SK-N-MC (cell line): ENCODE measurements at regions not wholly inside any gene's neighbourhood (a gene's known extent, or its start where the extent isn't known, plus 50 kb on each side); places are given as distances from the start of the nearest gene placed in this dataset.
A peak's percentile ranks its signal among the peaks of the same experiment; 100 is the strongest.
"Not testable (repeated sequence)": the region's sequence is repeated elsewhere in the genome, so short reads cannot be mapped to it uniquely, and the experiment has no call there.

Experiments used
- DNase-seq: peaks from one replicate; pipeline ENCODE4 v3.0.0-alpha.2; 2011; ENCODE audit warnings: low read depth, low spot score
- H3K27ac ChIP-seq: fragments of 200-600 bp; sonication (generic); 2 replicates; pipeline ENCODE4 v1.5.1; 2016; ENCODE audit warnings: mixed run types
- H3K36me3 ChIP-seq: fragments of 200-600 bp; sonication (generic); 2 replicates; pipeline ENCODE4 v1.6.1; 2017; ENCODE audit warnings: antibody characterized with exemption, low read length, mixed read lengths; ENCODE audit not compliant: insufficient read depth
- H3K4me3 ChIP-seq: fragments of 200-600 bp; sonication (generic); 2 replicates; pipeline ENCODE4 v1.5.1; 2016
- H3K9ac ChIP-seq: fragments of 200-600 bp; sonication (generic); 2 replicates; pipeline ENCODE4 v1.8.0; 2017; ENCODE audit warnings: mixed run types, mixed read lengths; ENCODE audit not compliant: insufficient read length
- H3K9me3 ChIP-seq: fragments of 200-600 bp; sonication (generic); 2 replicates; pipeline ENCODE4 v1.6.1; 2017; ENCODE audit warnings: low read depth, mild to moderate bottlenecking, antibody characterized with exemption, low read length, moderate library complexity, mixed read lengths
- EZH2 ChIP-seq: fragments of 200-600 bp; sonication (generic); IDR thresholded peaks from one replicate; pipeline ENCODE4 v1.6.1; 2017; ENCODE audit warnings: antibody characterized with exemption
- FOXP2 ChIP-seq: optimal IDR thresholded peaks from 2 replicates; pipeline ENCODE3; 2011; ENCODE audit warnings: mild to moderate bottlenecking, moderate library complexity; ENCODE audit not compliant: insufficient read depth; ENCODE audit errors: extremely low read length, control extremely low read depth
- POLR2AphosphoS5 ChIP-seq: IDR thresholded peaks from 2 replicates; pipeline ENCODE4 v1.6.1; 2012; ENCODE audit warnings: mild to moderate bottlenecking, low read depth, low read length, borderline replicate concordance

GRCh38 chrX:131693359-131693758 is 149.5 kb downstream of the OR13H1 start:
- H3K9me3 ChIP-seq = no peaks in the 10 kb centered on the region

GRCh38 chrX:131696989-131697388 is 153.1 kb downstream of the OR13H1 start:
- not testable (repeated sequence) for H3K9ac ChIP-seq, H3K4me3 ChIP-seq, H3K27ac ChIP-seq, H3K9me3 ChIP-seq, H3K36me3 ChIP-seq, DNase-seq

More at GRCh38 chrX:131693359-131693758, 149.5 kb downstream of the OR13H1 start:
- DNase-seq = no peak
- H3K4me3 ChIP-seq = no peak overlapping the region
- H3K27ac ChIP-seq = no peak overlapping the region
- no peak for TF ChIP-seq POLR2AphosphoS5
- no peak for TF ChIP-seq EZH2
- TF ChIP-seq FOXP2 = no peak
- H3K9ac ChIP-seq = no peak overlapping the region
- H3K36me3 ChIP-seq = no peaks in the 10 kb centered on the region

GRCh38 chrX:131703646-131704045 is 159.8 kb downstream of the OR13H1 start:
- DNase-seq = no peak
- Histone ChIP-seq H3K27ac (no peak overlapping the region), H3K36me3 (no peaks in the 10 kb centered on the region), H3K9me3 (no peaks in the 10 kb centered on the region), H3K4me3 (peak overlapping the region; percentile 79), H3K9ac (peak overlapping the region; percentile 28)
- TF ChIP-seq FOXP2 (no peak), POLR2AphosphoS5 (no peak), EZH2 (no peak)

- Histone ChIP-seq H3K27ac (no peak overlapping the region), H3K9ac (no peak overlapping the region), H3K4me3 (peak overlapping the region; percentile 79), H3K9me3 (no peaks in the 10 kb centered on the region), H3K36me3 (no peaks in the 10 kb centered on the region)
- peak; percentile 75 for DNase-seq
- no peak for TF ChIP-seq POLR2AphosphoS5
- TF ChIP-seq FOXP2 = no peak
- no peak for TF ChIP-seq EZH2
Observed at GRCh38 chrX:131704136-131704695, 160.3 kb downstream of the OR13H1 start.

- Histone ChIP-seq H3K4me3 (no peak overlapping the region), H3K9ac (no peak overlapping the region), H3K27ac (no peak overlapping the region), H3K36me3 (no peaks in the 10 kb centered on the region), H3K9me3 (no peaks in the 10 kb centered on the region)
- DNase-seq = no peak
- no peak for TF ChIP-seq EZH2
- no peak for TF ChIP-seq POLR2AphosphoS5
- TF ChIP-seq FOXP2 = no peak
Observed at GRCh38 chrX:131709553-131709952, 165.7 kb downstream of the OR13H1 start.

GRCh38 chrX:131711478-131711867 is 167.6 kb downstream of the OR13H1 start:
- H3K27ac ChIP-seq = no peak overlapping the region
- H3K9ac ChIP-seq = no peak overlapping the region
- H3K9me3 ChIP-seq = no peaks in the 10 kb centered on the region
- TF ChIP-seq EZH2 (no peak), POLR2AphosphoS5 (no peak), FOXP2 (no peak)
- H3K4me3 ChIP-seq = no peak overlapping the region
- no peaks in the 10 kb centered on the region for H3K36me3 ChIP-seq
- DNase-seq = no peak

GRCh38 chrX:131723646-131724045 is 179.8 kb downstream of the OR13H1 start:
- Histone ChIP-seq H3K9me3 (no peaks in the 10 kb centered on the region), H3K4me3 (no peak overlapping the region), H3K27ac (no peak overlapping the region), H3K9ac (no peak overlapping the region), H3K36me3 (no peaks in the 10 kb centered on the region)
- no peak for DNase-seq
- TF ChIP-seq FOXP2 = no peak
- TF ChIP-seq EZH2 = no peak
- TF ChIP-seq POLR2AphosphoS5 = no peak

GRCh38 chrX:131724292-131724691 is 180.4 kb downstream of the OR13H1 start:
- no peaks in the 10 kb centered on the region for H3K36me3 ChIP-seq
- no peak overlapping the region for H3K27ac ChIP-seq
- no peak overlapping the region for H3K4me3 ChIP-seq
- no peaks in the 10 kb centered on the region for H3K9me3 ChIP-seq
- DNase-seq = no peak
- H3K9ac ChIP-seq = no peak overlapping the region
- TF ChIP-seq POLR2AphosphoS5 (no peak), FOXP2 (no peak), EZH2 (no peak)

- Histone ChIP-seq H3K9ac (no peak overlapping the region), H3K27ac (no peak overlapping the region), H3K4me3 (no peak overlapping the region), H3K9me3 (no peaks in the 10 kb centered on the region), H3K36me3 (no peaks in the 10 kb centered on the region)
- no peak for DNase-seq
- TF ChIP-seq FOXP2 = no peak
- TF ChIP-seq EZH2 = no peak
- no peak for TF ChIP-seq POLR2AphosphoS5
Observed at GRCh38 chrX:131725001-131725654, 181.3 kb downstream of the OR13H1 start.
